Thoracic aorta (tissue), 2 donors: ENCODE measurements at regions not wholly inside any gene's neighbourhood (a gene's known extent, or its start where the extent isn't known, plus 50 kb on each side); places are given as distances from the start of the nearest gene placed in this dataset.

Experiments
- ATAC-seq: fragments of 150-250 bp; one replicate; pipeline ENCODE4 v1.8.0; 2017; ENCODE audit warnings: low read depth; ENCODE audit not compliant: insufficient number of reproducible peaks, low FRiP score
- DNase-seq: peaks from one replicate; pipeline ENCODE4 v3.0.0-alpha.2; 2020; ENCODE audit warnings: low spot score
- H3K27ac ChIP-seq, 2 donors: fragments of 200-600 bp; sonication (generic); 1 replicate in 1 of 2; 2 replicates in 1 of 2; pipeline ENCODE4 v1.5.1; 2016; ENCODE audit warnings: mild to moderate bottlenecking in 2 of 2, moderate library complexity in 2 of 2
- H3K27me3 ChIP-seq: fragments of 200-600 bp; sonication (generic); replicated peaks from 2 replicates; pipeline ENCODE4 v1.6.0; 2016; ENCODE audit warnings: mild to moderate bottlenecking; ENCODE audit not compliant: insufficient read depth
- H3K36me3 ChIP-seq: fragments of 200-600 bp; sonication (generic); one replicate; pipeline ENCODE4 v1.5.1; 2016
- H3K4me1 ChIP-seq, 2 donors: fragments of 200-600 bp; sonication (generic); 1 replicate in 1 of 2; 2 replicates in 1 of 2; pipeline versions ENCODE4 v1.5.1 to v1.6.0; 2016; ENCODE audit warnings: low read depth in 2 of 2, mild to moderate bottlenecking in 1 of 2; ENCODE audit not compliant: control insufficient read depth in 1 of 2
- H3K4me3 ChIP-seq: fragments of 200-600 bp; sonication (generic); 2 replicates; pipeline ENCODE4 v1.5.1; 2016; ENCODE audit warnings: mild to moderate bottlenecking
- H3K9me3 ChIP-seq: fragments of 200-600 bp; sonication (generic); 2 replicates; pipeline ENCODE4 v1.5.1; 2016
- TF ChIP-seq, protein P1 (sequence below): fragments of 200-600 bp; sonication (generic); IDR thresholded peaks from one replicate; pipeline ENCODE4 v1.5.1; 2019; ENCODE audit warnings: antibody characterized with exemption

DNA sequence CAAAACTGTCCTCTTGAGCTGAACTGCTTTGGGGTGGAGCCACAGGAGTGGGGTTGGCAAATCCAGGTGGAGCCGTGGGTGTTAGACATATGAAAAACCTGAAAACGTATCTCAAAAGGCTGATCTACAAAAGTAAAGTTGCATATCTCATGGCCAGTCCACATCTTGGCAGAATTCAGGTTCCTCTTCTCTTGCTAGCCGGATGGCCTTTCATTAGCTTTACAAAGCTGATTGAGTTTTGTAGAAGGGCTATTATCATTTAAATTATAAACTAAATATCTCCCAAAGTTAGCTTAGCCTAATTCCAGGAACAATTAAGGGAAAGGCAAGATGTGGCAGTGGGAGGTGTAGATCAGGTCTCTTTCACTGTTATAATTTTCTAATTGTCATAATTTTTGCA lies 1427.7 kb downstream of the EFNB2 start:
- DNase-seq (no peak), ATAC-seq (no peak)
- Histone ChIP-seq H3K27me3 (no peaks in the 10 kb centered on the region), H3K4me1 (no peaks in the 10 kb centered on the region), H3K36me3 (no peaks in the 10 kb centered on the region), H3K9me3 (no peaks in the 10 kb centered on the region), H3K27ac (no peak overlapping the region), H3K4me3 (no peak overlapping the region)
- TF ChIP-seq, protein P1, sequence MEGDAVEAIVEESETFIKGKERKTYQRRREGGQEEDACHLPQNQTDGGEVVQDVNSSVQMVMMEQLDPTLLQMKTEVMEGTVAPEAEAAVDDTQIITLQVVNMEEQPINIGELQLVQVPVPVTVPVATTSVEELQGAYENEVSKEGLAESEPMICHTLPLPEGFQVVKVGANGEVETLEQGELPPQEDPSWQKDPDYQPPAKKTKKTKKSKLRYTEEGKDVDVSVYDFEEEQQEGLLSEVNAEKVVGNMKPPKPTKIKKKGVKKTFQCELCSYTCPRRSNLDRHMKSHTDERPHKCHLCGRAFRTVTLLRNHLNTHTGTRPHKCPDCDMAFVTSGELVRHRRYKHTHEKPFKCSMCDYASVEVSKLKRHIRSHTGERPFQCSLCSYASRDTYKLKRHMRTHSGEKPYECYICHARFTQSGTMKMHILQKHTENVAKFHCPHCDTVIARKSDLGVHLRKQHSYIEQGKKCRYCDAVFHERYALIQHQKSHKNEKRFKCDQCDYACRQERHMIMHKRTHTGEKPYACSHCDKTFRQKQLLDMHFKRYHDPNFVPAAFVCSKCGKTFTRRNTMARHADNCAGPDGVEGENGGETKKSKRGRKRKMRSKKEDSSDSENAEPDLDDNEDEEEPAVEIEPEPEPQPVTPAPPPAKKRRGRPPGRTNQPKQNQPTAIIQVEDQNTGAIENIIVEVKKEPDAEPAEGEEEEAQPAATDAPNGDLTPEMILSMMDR, result no peak

DNA sequence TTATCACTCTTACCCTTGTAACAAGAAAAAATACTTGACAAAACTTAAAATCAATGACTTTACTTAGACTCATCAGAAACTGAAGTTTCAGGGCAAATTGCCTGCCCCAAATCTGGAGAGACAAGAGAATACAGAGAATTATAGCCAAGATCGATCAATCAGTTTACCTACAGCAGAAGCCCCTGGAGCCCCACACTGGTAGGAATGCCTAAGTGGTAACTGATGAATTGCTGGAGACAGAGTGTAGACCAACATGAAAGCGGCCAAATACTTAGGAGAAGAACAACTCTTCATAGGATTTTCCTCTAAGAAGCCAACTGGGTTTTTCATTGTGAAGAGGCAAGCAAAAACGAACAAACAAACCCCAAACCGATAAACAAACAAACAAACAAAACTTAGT lies 1430.0 kb downstream of the EFNB2 start:
- no peak overlapping the region for H3K4me3 ChIP-seq
- TF ChIP-seq, protein P1, result no peak
- no peaks in the 10 kb centered on the region for H3K4me1 ChIP-seq
- no peak overlapping the region for H3K27ac ChIP-seq
- H3K27me3 ChIP-seq, result no peaks in the 10 kb centered on the region
- no peak for DNase-seq
- no peaks in the 10 kb centered on the region for H3K36me3 ChIP-seq
- ATAC-seq, result no peak
- no peaks in the 10 kb centered on the region for H3K9me3 ChIP-seq

DNA sequence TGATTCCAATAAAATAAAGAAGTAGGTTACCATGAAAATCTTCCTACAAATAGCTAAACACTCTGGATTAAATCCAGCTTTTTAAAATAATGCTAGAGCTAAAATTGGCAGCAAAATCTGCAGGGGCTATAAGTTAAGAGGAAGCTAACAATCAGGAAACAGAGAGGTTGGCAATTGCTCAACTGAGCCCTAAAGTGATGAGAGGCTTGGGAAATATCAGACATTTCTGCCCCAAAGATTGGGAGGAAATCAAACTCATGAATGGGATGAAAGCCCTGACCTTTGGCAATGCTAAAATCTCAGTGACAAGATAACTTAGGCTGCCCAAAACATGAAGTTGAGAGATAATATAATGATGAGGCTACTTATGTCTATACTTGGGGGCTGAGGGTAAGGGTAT lies 1437.9 kb downstream of the EFNB2 start:
- Histone ChIP-seq H3K27me3 (no peaks in the 10 kb centered on the region), H3K27ac (no peak overlapping the region), H3K4me3 (no peak overlapping the region), H3K9me3 (no peaks in the 10 kb centered on the region), H3K36me3 (no peaks in the 10 kb centered on the region), H3K4me1 (no peaks in the 10 kb centered on the region)
- TF ChIP-seq, protein P1, result no peak
- DNase-seq (no peak), ATAC-seq (no peak)

DNA sequence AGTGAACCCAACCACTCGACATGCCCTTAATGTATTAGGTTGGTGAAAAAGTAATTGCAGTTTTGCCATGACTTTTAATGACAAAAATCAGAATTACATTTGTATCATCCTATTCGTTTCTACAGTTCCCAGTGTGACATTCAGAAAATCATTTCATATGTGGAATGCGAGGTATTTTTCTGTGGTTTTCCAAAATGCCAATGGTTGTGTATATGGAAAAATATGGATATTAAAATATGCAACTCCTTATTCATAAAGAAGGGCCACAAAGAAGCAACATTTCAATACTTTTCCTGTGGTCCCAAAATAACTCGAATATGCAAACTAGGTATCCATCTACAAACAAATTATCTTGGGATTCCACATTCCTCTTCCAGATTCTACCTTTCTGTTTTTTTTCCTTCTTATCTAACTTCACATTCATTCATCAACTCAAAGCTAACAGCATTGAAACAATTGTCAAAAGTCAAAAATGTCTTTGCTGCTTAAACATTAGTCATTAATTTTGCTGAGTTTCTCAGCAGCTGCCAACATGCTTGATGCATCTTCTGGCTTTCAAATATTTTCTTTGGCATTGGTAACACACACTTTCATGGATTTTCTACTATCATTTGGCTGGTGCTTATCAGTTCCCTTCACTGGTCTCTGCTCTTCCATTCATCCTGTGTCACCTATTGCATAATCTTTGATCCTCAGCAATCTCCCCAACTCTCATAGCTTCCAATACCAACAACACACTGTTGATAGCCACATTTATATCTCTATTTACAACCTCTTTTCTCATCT lies 1445.4 kb downstream of the EFNB2 start:
- DNase-seq (no peak), ATAC-seq (no peak)
- Histone ChIP-seq H3K27me3 (no peaks in the 10 kb centered on the region), H3K4me3 (no peak overlapping the region), H3K4me1 (no peaks in the 10 kb centered on the region), H3K36me3 (no peaks in the 10 kb centered on the region), H3K9me3 (no peaks in the 10 kb centered on the region), H3K27ac (no peak overlapping the region)
- TF ChIP-seq, protein P1, result no peak

DNA sequence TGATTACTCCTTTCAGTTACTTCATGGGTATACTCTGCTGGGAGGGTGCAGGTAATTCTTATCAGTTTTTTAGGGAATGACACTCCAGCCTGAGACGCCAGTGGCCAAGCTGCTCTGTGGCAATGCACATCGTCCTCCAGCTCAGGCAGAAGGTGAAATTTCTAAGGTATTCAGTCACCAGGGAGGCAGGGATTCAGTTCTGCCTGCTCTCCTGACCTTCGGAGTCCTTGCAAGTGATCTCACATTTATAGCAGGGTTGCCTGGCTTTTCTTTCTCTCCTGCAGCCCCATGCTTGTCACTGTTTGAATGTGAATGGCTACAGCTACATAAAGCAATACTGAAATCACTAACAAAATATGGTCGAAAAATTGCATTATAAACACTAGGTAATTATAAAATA lies 1447.5 kb downstream of the EFNB2 start:
- Histone ChIP-seq H3K27me3 (no peaks in the 10 kb centered on the region), H3K36me3 (no peaks in the 10 kb centered on the region), H3K9me3 (no peaks in the 10 kb centered on the region), H3K4me1 (no peaks in the 10 kb centered on the region), H3K27ac (no peak overlapping the region), H3K4me3 (no peak overlapping the region)
- ATAC-seq (no peak), DNase-seq (no peak)
- TF ChIP-seq, protein P1, result no peak
